SK-N-MC (cell line): ENCODE measurements at regions not wholly inside any gene's neighbourhood (a gene's known extent, or its start where the extent isn't known, plus 50 kb on each side); places are given as distances from the start of the nearest gene placed in this dataset.
"Not testable (repeated sequence)": the region's sequence is repeated elsewhere in the genome, so short reads cannot be mapped to it uniquely, and the experiment has no call there.

ENCODE experiments used
- EZH2 ChIP-seq: fragments of 200-600 bp; sonication (generic); IDR thresholded peaks from one replicate; pipeline ENCODE4 v1.6.1; 2017; ENCODE audit warnings: antibody characterized with exemption
- POLR2AphosphoS5 ChIP-seq: IDR thresholded peaks from 2 replicates; pipeline ENCODE4 v1.6.1; 2012; ENCODE audit warnings: mild to moderate bottlenecking, low read depth, low read length, borderline replicate concordance

GRCh38 chr7:131041012-131041695 is 286.5 kb upstream of the MKLN1 start:
- TF ChIP-seq POLR2AphosphoS5, EZH2: not testable (repeated sequence)
